ENCODE measurements at regions not wholly inside any gene's neighbourhood (a gene's known extent, or its start where the extent isn't known, plus 50 kb on each side); places are given as distances from the start of the nearest gene placed in this dataset.

DNA sequence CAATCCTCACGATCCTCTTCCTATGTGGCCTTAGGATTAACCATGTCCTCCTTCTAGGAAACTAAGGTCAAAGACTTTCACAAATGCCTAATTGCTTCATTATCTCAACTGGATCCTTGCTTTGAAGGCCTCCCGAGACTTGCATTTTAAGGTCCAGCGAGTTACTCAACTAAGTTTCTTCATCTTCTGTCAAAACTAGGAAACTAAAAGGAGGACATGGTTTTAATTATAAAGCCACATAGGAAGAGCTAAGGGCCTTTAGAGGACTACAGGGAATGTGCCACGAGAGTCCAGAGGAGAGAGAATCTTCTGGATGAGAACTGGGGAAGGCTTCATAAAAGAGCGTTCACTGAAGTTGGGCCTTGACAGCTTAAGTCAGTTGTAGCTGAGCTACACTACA is 87.8 kb upstream of the LPP start:
- Histone ChIP-seq H3K4me3 (no peak overlapping the region), H3K27ac (no peak overlapping the region)
- no peak for DNase-seq (ENCODE audit: low spot score)
- TF ChIP-seq CTCF (IDR thresholded peaks at IDR 0.05), result no peak

DNA sequence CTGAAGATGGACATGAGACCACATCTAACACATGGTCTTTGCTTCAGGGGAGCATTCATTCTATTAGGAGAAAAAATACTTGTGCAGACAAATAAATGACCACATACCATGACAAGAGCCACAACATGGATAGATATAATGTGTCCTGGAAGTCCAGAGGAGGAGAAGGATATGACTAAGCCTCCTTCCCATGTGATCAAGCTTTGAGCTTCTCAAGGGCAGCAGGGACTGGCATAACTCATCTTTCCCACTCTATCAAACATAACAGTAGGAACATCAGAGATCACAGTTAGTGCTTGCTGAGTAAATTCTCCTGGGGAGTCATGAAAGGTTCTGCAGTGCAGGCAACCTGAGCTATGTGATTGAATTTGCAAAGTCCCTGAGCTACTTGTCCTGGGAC is 86.0 kb upstream of the LPP start:
- no peak for DNase-seq (ENCODE audit: low spot score)
- no peak for TF ChIP-seq CTCF (IDR thresholded peaks at IDR 0.05)
- H3K27ac ChIP-seq, result no peak overlapping the region
- H3K4me3 ChIP-seq, result no peak overlapping the region

DNA sequence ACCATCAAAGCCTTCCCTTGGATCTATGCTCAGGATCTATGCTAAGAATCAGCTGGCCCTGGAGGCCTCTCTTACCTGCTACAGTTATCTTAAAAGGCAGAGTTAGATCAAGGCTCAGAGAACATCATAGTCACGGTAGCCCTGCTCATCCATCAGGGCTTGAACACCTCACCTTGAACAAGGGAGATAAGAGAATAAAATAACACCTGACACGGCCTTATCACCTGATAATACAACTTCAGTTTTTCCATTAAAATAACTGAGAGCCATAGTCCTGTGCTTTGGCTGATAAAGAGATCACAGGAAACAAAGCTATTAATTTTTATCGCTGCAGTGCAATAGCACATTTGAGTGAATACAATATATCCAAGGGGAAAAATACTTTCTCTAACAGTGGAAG is 85.6 kb upstream of the LPP start:
- Histone ChIP-seq H3K4me3 (no peak overlapping the region), H3K27ac (no peak overlapping the region)
- no peak for DNase-seq (ENCODE audit: low spot score)
- TF ChIP-seq CTCF (IDR thresholded peaks at IDR 0.05), result no peak

DNA sequence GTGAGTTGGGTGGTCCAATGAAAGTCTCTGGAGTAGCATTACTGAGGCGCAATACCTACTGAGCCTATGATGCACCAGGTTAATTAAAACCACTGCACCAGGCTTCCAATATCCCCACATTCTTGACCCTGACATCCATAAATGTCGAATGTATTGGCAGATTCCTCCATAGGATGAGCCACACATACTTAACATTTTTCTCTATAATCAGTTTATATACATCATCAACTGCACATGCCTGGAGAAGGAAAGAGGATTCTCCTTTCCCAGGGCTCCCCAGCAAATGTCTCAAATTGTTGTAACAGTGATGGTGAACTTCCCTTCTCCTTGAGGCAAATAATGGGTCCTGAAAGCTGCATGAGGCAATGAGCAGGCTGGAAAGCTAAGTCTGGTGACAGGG is 82.3 kb upstream of the LPP start:
- TF ChIP-seq CTCF (IDR thresholded peaks at IDR 0.05), result no peak
- no peak for DNase-seq (ENCODE audit: low spot score)
- Histone ChIP-seq H3K27ac (no peak overlapping the region), H3K4me3 (no peak overlapping the region)

GRCh38 chr3:188076176-188076575 is 77.8 kb upstream of the LPP start:
- no peak for TF ChIP-seq CTCF (IDR thresholded peaks at IDR 0.05)
- H3K27ac ChIP-seq, result peak overlapping the region in 1 of 2 donors; percentile 54
- no peak for DNase-seq (ENCODE audit: low spot score)

DNA sequence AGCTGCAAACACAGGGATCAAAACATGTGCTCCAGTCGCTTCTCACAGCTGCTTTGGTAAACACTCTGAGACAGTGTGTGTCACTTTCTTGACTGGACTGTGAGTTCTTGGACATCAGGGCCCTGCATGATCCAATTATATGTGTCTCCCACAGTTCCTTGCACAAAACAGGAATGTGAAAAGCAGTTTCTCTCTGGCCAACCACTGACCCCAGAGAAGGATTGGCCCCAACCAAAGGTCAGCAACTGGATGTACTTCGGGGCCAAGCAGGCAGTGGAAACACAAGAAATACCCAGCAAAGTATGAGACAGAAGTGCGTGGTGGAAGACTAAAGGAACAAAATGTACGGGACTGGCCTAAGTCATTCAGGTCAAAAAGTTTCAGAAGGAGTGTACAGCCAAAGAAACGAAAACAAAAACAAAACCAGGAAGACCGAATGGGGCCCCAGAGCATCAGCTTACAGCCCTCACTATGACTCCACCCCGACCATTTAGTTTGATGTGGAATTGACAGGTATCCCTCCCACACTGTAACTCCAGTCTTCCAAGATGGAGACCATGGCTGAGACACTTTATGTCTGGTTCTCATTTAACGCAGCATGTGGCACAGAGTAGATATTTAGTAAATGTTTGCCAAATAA is 76.7 kb upstream of the LPP start:
- no peak for TF ChIP-seq CTCF (IDR thresholded peaks at IDR 0.05)
- no peak for DNase-seq (ENCODE audit: low spot score)
- peak overlapping the region in 1 of 2 donors; percentile 54 for H3K27ac ChIP-seq
- H3K4me3 ChIP-seq, result no peak overlapping the region

More at GRCh38 chr3:188076176-188076575, 77.8 kb upstream of the LPP start:
- H3K4me3 ChIP-seq, result no peak overlapping the region

- DNase-seq (ENCODE audit: low spot score), result no peak
- H3K4me3 ChIP-seq, result no peak overlapping the region
- no peak for TF ChIP-seq CTCF (IDR thresholded peaks at IDR 0.05)
Measured at GRCh38 chr3:188080091-188080490, 73.9 kb upstream of the LPP start.

More at GRCh38 chr3:188080091-188080490, 73.9 kb upstream of the LPP start:
- no peak overlapping the region for H3K27ac ChIP-seq

Measured in coronary artery (tissue), 2 donors.